Activated CD4-positive, alpha-beta T cell treated with anti-CD3 and anti-CD28 coated beads for 36 hours (primary cell): ENCODE measurements at regions not wholly inside any gene's neighbourhood (a gene's known extent, or its start where the extent isn't known, plus 50 kb on each side); places are given as distances from the start of the nearest gene placed in this dataset.

Source experiments
- ATAC-seq: fragments of 200-7000 bp; cut with Tn5 transposase; one replicate; pipeline ENCODE4 v1.10.0; 2021; ENCODE audit warnings: mild to moderate bottlenecking, moderate library complexity
- CTCF ChIA-PET: fragments of 350-600 bp; sonication (Branson Sonifier 250); formaldehyde crosslinking; loops from one replicate; lab custom pipeline; 2021; ENCODE audit warnings: antibody characterized with exemption; lab: Charles Lee
- POLR2A ChIA-PET: fragments of 350-600 bp; sonication (Branson Sonifier 250); formaldehyde crosslinking; loops from one replicate; lab custom pipeline; 2021; ENCODE audit warnings: antibody characterized with exemption, inconsistent platforms; lab: Charles Lee
- DNase-seq: peaks from one replicate; pipeline ENCODE4 v3.0.0-alpha.2; 2020
- H3K27ac Mint-ChIP-seq: one replicate; pipeline ENCODE4 v1.8.0; 2021; ENCODE audit warnings: mixed read lengths
- H3K27me3 Mint-ChIP-seq: one replicate; pipeline ENCODE4 v1.8.0; 2021; ENCODE audit warnings: mixed read lengths
- H3K36me3 Mint-ChIP-seq: one replicate; pipeline ENCODE4 v1.8.0; 2021; ENCODE audit warnings: low read depth, mixed read lengths
- H3K4me1 Mint-ChIP-seq: one replicate; pipeline ENCODE4 v1.8.0; 2021; ENCODE audit warnings: mixed read lengths
- H3K4me3 Mint-ChIP-seq: one replicate; pipeline ENCODE4 v1.8.0; 2021; ENCODE audit warnings: mild to moderate bottlenecking, moderate library complexity, mixed read lengths
- H3K9me3 Mint-ChIP-seq: one replicate; pipeline ENCODE4 v1.8.0; 2021; ENCODE audit warnings: low read depth, mixed read lengths
- intact Hi-C, 2 experiments: fragments of 100-400 bp; cut with DNase I in 1 of 2; cut with micrococcal nuclease in 1 of 2; formaldehyde crosslinking; loops; one replicate each; pipeline versions ENCODE4 v1.14.2 to v1.15.1; 2022 to 2024; cut with DNase I, micrococcal nuclease

- Mint-ChIP-seq H3K4me3 (no peak overlapping the region), H3K36me3 (no peaks in the 10 kb centered on the region), H3K4me1 (no peaks in the 10 kb centered on the region), H3K27me3 (peaks cover 2% of the 10 kb centered on the region), H3K9me3 (no peaks in the 10 kb centered on the region), H3K27ac (no peak overlapping the region)
- CTCF ChIA-PET, result interaction anchor here (1.1 kb wide), 1 partner anchor 522 kb away, joined by 3 read pairs; no protein-coding TSS in a partner anchor
- ATAC-seq, result no peak
- POLR2A ChIA-PET, result no interaction called here
- no peak for DNase-seq
- intact Hi-C loops, result no loop called here
Measured at GRCh38 chr7:82566752-82567151, 123.2 kb upstream of the CACNA2D1 start.

GRCh38 chr7:82562716-82563404 lies 119.3 kb upstream of the CACNA2D1 start:
- no peaks in the 10 kb centered on the region for H3K36me3 Mint-ChIP-seq
- H3K27ac Mint-ChIP-seq, result no peak overlapping the region
- intact Hi-C loops, result no loop called here
- H3K27me3 Mint-ChIP-seq, result peaks cover 2% of the 10 kb centered on the region
- H3K4me3 Mint-ChIP-seq, result no peak overlapping the region
- POLR2A ChIA-PET, result no interaction called here
- H3K4me1 Mint-ChIP-seq, result no peaks in the 10 kb centered on the region
- DNase-seq (no peak), ATAC-seq (no peak)
- CTCF ChIA-PET, result no interaction called here
- H3K9me3 Mint-ChIP-seq, result no peaks in the 10 kb centered on the region

- Mint-ChIP-seq H3K27me3 (peaks cover 2% of the 10 kb centered on the region), H3K9me3 (no peaks in the 10 kb centered on the region), H3K4me1 (no peaks in the 10 kb centered on the region), H3K36me3 (no peaks in the 10 kb centered on the region), H3K27ac (no peak overlapping the region), H3K4me3 (no peak overlapping the region)
- ChIA-PET CTCF (interaction anchor here (0.9 kb wide), 1 partner anchor 12 kb away, joined by 3 read pairs; no protein-coding TSS in a partner anchor), POLR2A (interaction anchor here (0.6 kb wide), 1 partner anchor 297 kb away, joined by 3 read pairs; no protein-coding TSS in a partner anchor)
- intact Hi-C loops, result no loop called here
- ATAC-seq, result no peak
- DNase-seq, result no peak
Measured at GRCh38 chr7:82559193-82559805, 115.7 kb upstream of the CACNA2D1 start.

GRCh38 chr7:82549616-82550285 lies 106.2 kb upstream of the CACNA2D1 start:
- ChIA-PET POLR2A (no interaction called here), CTCF (no interaction called here)
- H3K36me3 Mint-ChIP-seq, result no peaks in the 10 kb centered on the region
- no peak overlapping the region for H3K4me3 Mint-ChIP-seq
- ATAC-seq, result no peak
- no peaks in the 10 kb centered on the region for H3K4me1 Mint-ChIP-seq
- no peaks in the 10 kb centered on the region for H3K27me3 Mint-ChIP-seq
- no peak overlapping the region for H3K27ac Mint-ChIP-seq
- H3K9me3 Mint-ChIP-seq, result peaks cover 2% of the 10 kb centered on the region
- no peak for DNase-seq
- intact Hi-C loops, result no loop called here

- ChIA-PET CTCF (no interaction called here), POLR2A (no interaction called here)
- Mint-ChIP-seq H3K9me3 (peaks cover 2% of the 10 kb centered on the region), H3K36me3 (no peaks in the 10 kb centered on the region), H3K27me3 (no peaks in the 10 kb centered on the region), H3K27ac (no peak overlapping the region), H3K4me3 (no peak overlapping the region), H3K4me1 (no peaks in the 10 kb centered on the region)
- ATAC-seq, result no peak
- DNase-seq, result no peak
- intact Hi-C loops, result no loop called here
Measured at GRCh38 chr7:82548141-82548688, 104.6 kb upstream of the CACNA2D1 start.

GRCh38 chr7:82542665-82543064 lies 99.1 kb upstream of the CACNA2D1 start:
- Mint-ChIP-seq H3K36me3 (no peaks in the 10 kb centered on the region), H3K9me3 (no peaks in the 10 kb centered on the region), H3K27me3 (no peaks in the 10 kb centered on the region), H3K4me1 (no peaks in the 10 kb centered on the region), H3K27ac (no peak overlapping the region), H3K4me3 (no peak overlapping the region)
- ChIA-PET CTCF (no interaction called here), POLR2A (no interaction called here)
- ATAC-seq (no peak), DNase-seq (no peak)
- intact Hi-C loops, result no loop called here

- no peaks in the 10 kb centered on the region for H3K4me1 Mint-ChIP-seq
- no peaks in the 10 kb centered on the region for H3K27me3 Mint-ChIP-seq
- no peaks in the 10 kb centered on the region for H3K36me3 Mint-ChIP-seq
- ChIA-PET CTCF (no interaction called here), POLR2A (no interaction called here)
- no peak for DNase-seq
- intact Hi-C loops, result no loop called here
- no peak overlapping the region for H3K27ac Mint-ChIP-seq
- no peaks in the 10 kb centered on the region for H3K9me3 Mint-ChIP-seq
- no peak overlapping the region for H3K4me3 Mint-ChIP-seq
- ATAC-seq, result no peak
Measured at GRCh38 chr7:82539969-82540368, 96.4 kb upstream of the CACNA2D1 start.

- intact Hi-C loops, result no loop called here
- no peaks in the 10 kb centered on the region for H3K36me3 Mint-ChIP-seq
- H3K27me3 Mint-ChIP-seq, result no peaks in the 10 kb centered on the region
- no peak overlapping the region for H3K4me3 Mint-ChIP-seq
- no peaks in the 10 kb centered on the region for H3K9me3 Mint-ChIP-seq
- DNase-seq (no peak), ATAC-seq (no peak)
- H3K4me1 Mint-ChIP-seq, result no peaks in the 10 kb centered on the region
- POLR2A ChIA-PET, result no interaction called here
- CTCF ChIA-PET, result interaction anchor here (0.6 to 0.8 kb wide), 3 partner anchors 117 to 427 kb away, joined by 3 read pairs; no protein-coding TSS in a partner anchor
- H3K27ac Mint-ChIP-seq, result no peak overlapping the region
Measured at GRCh38 chr7:82534684-82535083, 91.1 kb upstream of the CACNA2D1 start.

- H3K9me3 Mint-ChIP-seq, result no peaks in the 10 kb centered on the region
- POLR2A ChIA-PET, result no interaction called here
- CTCF ChIA-PET, result no interaction called here
- no peaks in the 10 kb centered on the region for H3K4me1 Mint-ChIP-seq
- intact Hi-C loops, result no loop called here
- H3K4me3 Mint-ChIP-seq, result no peak overlapping the region
- no peak overlapping the region for H3K27ac Mint-ChIP-seq
- ATAC-seq (no peak), DNase-seq (no peak)
- no peaks in the 10 kb centered on the region for H3K36me3 Mint-ChIP-seq
- H3K27me3 Mint-ChIP-seq, result no peaks in the 10 kb centered on the region
Measured at GRCh38 chr7:82530361-82530760, 86.8 kb upstream of the CACNA2D1 start.

GRCh38 chr7:82528577-82529310 lies 85.2 kb upstream of the CACNA2D1 start:
- Mint-ChIP-seq H3K9me3 (no peaks in the 10 kb centered on the region), H3K27me3 (no peaks in the 10 kb centered on the region), H3K4me1 (no peaks in the 10 kb centered on the region), H3K27ac (no peak overlapping the region), H3K4me3 (no peak overlapping the region), H3K36me3 (no peaks in the 10 kb centered on the region)
- DNase-seq, result no peak
- ChIA-PET CTCF (no interaction called here), POLR2A (no interaction called here)
- intact Hi-C loops, result no loop called here
- ATAC-seq, result no peak

GRCh38 chr7:82527851-82528250 lies 84.3 kb upstream of the CACNA2D1 start:
- ChIA-PET CTCF (no interaction called here), POLR2A (no interaction called here)
- no peaks in the 10 kb centered on the region for H3K9me3 Mint-ChIP-seq
- H3K27ac Mint-ChIP-seq, result no peak overlapping the region
- no peaks in the 10 kb centered on the region for H3K4me1 Mint-ChIP-seq
- H3K4me3 Mint-ChIP-seq, result no peak overlapping the region
- H3K27me3 Mint-ChIP-seq, result no peaks in the 10 kb centered on the region
- intact Hi-C loops, result no loop called here
- H3K36me3 Mint-ChIP-seq, result no peaks in the 10 kb centered on the region
- no peak for ATAC-seq
- DNase-seq, result no peak
